NCI-H510A (cell line): ENCODE measurements at regions not wholly inside any gene's neighbourhood (a gene's known extent, or its start where the extent isn't known, plus 50 kb on each side); places are given as distances from the start of the nearest gene placed in this dataset.
"Not testable (repeated sequence)": the region's sequence is repeated elsewhere in the genome, so short reads cannot be mapped to it uniquely, and the experiment has no call there.

ENCODE experiments used
- DNase-seq: peaks from one replicate; lab custom pipeline; 2025; lab: John Stamatoyannopoulos, UW

GRCh38 chr4:148857973-148858534 lies 415.8 kb upstream of the NR3C2 start:
- DNase-seq, result no peak

- no peak for DNase-seq
These were observed 415.2 kb upstream of the NR3C2 start for GRCh38 chr4:148857239-148857972.

- no peak for DNase-seq
These were observed 412.0 kb upstream of the NR3C2 start for GRCh38 chr4:148854203-148854602.

GRCh38 chr4:148852092-148852699 lies 410.0 kb upstream of the NR3C2 start:
- no peak for DNase-seq

DNA sequence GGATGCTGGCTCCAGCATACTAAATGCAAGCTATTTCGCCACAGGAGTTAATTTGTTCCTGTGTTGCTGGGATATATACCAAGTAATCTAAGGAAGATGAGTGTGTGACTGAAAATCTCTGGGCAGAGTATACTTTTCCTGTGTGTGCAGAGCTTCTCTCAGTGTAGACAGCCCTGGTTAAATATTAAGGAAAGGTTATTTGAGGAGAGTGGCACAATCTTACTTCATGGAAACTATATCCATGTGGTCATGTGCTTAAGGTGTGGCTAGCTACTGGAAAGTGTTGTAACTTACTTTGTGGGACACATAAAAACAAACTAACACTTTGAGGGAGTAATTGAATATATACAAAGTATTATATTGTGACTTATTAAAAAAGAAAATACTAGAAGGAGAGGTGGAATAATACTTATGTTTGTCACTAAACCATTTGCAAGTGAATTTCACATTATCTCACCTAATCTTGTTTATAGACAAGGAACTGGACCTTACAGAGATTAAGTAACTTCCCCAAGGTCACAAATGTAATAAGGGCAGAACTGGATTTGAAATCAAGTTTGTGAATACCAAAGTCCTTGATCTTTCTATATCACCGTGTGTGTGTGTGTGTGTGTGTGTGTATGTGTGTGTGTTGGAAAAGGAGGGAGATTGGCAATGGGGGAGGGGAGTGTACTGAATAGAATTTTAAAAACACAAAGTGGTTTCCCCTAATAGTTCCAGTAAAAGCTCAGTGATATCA lies 408.2 kb upstream of the NR3C2 start:
- no peak for DNase-seq

- DNase-seq, result no peak
These were observed 407.4 kb upstream of the NR3C2 start for GRCh38 chr4:148849581-148849980.

DNA sequence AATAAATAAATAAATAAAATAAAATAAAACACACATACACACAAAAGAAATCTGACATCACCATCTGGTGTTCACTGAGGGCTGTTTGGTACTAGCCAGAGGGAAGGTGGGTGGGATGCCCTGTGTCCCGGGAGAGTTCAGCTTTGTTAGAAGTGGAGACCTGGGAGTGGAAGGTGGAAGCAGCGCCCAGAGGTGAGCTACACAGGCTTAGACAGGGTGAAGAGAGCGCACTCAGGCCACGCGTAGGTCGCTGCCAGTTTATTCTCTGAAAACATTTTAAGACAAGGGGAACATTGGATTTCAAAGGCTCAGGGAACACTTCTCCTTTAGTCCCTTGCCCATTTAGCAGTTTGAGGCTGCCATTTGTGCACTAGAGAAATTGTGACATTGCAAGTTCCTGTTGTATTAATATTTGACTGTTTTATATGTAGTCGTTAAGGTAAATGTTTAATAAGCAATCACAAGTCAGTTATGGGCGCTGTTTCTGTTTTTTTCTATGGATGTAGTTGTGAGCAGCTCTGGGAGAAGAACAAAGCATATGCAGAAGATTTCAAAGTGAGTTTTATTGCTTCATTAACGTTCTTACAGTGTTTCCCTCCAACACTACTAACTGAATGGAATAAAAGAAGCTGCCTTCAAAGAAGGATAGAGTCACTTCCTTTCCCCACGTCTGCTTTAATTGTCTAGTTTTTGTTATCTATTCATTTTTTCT lies 405.5 kb upstream of the NR3C2 start:
- DNase-seq, result no peak

DNA sequence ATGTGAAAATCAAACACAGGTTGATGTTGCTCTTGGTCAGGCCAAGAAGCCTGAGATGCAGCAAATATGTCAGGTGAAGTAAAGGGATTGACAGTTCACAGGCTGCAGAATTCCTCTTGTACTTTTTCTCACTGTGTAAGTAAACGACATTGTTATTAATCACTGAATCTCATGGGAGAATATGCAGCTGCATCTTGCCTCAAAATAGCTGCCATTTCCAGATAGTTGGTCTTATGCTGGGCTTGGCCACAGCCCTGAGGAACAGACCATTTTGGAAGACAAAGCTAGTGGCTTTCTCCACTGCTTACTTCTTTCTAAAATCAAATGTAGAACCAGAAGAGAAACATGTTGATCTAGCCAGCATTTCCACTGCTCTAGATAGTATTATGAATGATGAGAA lies 403.4 kb upstream of the NR3C2 start:
- no peak for DNase-seq

GRCh38 chr4:148843625-148844024 lies 401.4 kb upstream of the NR3C2 start:
- no peak for DNase-seq

GRCh38 chr4:148842843-148843242 lies 400.6 kb upstream of the NR3C2 start:
- no peak for DNase-seq

DNA sequence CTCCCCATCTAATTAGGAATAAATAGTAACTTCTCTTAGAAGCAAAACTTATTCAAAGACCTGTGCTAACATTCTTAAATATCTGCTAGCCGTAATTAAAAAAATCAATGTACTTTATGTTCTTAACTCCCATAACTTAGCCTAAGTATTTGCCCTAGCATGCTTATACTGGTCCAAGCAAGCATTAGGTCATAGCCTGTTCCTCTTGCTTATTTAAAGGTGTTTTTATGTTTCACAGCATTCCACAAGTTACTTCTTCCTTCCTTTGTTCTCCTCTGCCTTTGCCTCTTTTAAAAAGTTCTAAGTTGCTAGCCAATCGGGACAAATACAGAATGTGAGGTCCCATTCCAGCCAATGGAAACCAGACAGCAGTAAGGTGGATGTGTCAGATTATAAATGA lies 395.4 kb upstream of the NR3C2 start:
- DNase-seq, result not testable (repeated sequence)

DNA sequence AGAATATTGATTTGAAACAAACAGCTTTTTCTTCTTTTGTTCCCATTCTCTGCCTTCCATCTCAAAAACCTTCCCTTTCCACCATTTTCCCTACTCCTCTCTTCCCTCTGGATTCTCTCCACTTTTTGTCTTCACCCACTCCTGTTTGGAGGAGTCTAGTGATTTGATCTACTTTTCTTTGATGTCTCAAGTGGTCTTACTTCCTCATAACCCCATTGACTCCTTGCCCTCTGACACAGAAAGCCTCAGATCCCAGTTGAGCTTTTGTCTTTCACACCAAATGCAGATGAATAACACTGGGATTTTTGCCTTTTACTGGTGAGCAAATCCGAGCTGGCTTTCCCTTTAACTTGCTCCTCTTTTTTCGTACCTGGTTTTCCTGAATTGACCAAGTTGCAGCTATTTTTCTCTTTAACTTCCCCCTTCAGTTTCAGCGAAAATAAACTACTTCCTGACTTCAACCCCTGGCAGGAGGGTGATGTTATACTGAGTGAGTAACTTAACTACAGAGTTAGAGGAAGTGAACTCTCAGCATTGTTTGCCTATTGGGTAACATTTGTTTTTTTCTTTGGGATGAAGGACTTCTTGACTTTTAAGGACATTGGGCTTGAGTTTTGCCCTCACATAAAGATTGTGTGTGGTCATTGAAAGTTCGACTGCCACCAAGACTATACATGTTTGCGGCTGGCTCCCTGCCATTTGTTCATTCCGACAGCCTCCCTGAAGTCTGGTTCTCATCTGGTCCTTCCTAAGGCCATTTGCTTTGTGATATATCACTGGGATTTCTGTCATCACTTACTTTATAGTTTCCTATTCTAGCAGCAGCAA lies 392.8 kb upstream of the NR3C2 start:
- peak; percentile 0 for DNase-seq

DNA sequence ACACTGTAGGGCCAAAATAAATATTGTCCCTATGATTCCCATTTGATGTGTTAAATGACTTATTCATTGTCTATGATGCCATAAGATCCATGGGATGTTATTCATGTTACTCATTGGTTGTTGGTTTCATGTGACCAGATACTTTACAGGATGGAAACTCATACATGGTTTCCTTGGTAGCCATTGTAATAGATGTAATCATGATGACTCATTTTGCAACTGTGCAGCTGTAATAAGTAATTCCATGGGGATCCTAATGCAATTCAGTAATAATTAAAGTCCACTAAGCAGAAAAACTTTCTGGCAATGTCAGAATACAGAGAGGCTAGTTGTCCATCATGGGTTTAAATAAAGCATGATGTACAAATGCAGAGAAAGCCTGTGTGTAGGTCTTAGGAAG lies 389.7 kb upstream of the NR3C2 start:
- no peak for DNase-seq

DNA sequence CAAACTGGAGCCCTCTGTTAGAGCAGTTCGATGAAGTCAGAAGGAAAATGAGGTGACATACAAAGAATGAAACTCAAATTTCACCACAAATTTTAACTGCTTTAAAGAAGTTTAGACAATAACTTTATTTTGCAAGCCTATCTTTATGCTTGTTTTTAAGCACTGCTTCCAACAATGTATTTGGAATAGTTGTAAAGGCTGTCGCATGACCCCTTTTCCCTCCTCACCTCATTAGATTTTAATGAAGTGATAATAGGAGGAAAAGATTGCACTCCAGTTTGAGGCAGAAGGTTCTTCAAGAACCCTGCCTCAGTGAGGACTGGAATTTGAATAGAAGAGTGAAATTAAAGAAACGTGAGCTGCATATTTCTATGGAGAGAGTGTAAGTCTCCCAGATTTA lies 386.1 kb upstream of the NR3C2 start:
- DNase-seq, result no peak

- DNase-seq, result no peak
These were observed 385.6 kb upstream of the NR3C2 start for GRCh38 chr4:148827781-148828180.

- no peak for DNase-seq
These were observed 381.2 kb upstream of the NR3C2 start for GRCh38 chr4:148823419-148823769.

DNA sequence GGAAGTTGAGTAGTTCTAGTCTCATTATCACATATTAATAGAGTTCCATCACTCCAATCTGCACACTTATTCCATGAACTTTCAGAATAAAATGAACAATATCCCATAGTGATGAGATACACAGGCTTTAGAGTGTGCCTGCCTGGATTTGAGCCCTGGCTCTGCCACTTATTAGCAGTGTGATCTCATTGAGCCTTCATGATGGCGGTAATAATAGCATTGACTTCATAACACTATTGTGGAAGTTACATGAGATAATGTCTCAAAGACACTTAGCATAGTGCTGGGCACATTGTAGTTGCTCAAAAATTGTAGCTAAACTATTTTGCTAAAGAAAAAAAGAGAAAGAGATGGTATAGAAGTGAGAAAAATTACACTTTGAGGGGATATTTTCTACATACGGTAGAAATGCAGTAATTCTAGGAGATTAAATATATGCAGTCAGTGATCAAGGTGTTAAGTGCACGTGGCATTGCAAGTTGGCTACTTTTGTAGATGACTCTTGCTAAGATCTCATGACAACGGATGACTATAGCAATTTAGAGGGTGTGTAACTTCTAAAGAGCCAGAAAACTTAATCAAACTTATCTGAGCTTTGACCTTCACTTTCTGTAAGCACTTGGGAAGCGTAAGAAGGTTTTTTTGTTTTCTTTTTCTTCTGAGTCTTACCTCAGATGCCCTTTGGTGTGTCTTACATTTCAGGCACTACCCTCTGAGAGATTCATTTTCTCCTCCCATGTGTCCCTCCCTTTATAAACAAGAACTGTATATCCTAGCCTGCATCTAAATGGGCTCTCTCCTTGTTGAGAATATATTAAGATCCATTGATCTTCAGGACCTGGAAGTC lies 380.6 kb upstream of the NR3C2 start:
- DNase-seq, result no peak

- DNase-seq, result no peak
These were observed 371.8 kb upstream of the NR3C2 start for GRCh38 chr4:148814030-148814429.

DNA sequence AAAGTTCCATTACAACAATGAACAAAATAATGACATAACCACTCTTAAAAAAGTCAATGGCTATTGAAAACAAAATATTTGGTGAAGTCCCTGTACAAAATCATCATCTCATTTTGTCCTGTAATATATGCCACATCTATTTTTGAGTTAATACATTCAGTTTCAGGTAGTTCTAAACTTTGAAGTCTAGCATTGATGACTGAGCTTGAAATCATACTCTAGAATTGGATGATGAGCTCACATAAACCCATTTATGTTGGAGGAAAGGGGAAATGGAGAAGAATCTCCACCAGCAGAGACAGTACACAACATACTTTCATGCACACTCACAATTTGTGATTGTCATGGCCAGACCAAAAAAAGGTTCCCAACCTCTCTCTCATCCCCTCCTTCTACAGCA lies 371.1 kb upstream of the NR3C2 start:
- DNase-seq, result no peak

DNA sequence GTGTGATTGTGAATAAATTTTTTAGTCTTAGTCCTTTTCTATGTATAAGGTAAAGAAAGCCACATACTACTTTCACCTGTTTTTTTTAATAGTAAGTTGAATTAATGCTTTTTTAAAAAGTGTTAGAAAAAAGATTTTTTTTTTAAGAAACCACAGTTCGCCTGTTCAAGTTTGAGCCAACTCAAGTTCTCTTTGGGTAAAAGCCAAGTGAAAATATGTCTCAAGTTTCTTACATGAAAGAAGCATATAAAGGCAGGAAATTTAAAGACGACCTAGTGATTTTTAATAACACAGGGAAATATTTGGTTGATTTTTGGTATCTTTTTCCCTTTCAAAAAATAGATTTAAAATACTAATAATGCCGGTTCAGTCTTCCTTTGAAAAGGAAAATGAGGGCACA lies 369.9 kb upstream of the NR3C2 start:
- DNase-seq, result no peak

DNA sequence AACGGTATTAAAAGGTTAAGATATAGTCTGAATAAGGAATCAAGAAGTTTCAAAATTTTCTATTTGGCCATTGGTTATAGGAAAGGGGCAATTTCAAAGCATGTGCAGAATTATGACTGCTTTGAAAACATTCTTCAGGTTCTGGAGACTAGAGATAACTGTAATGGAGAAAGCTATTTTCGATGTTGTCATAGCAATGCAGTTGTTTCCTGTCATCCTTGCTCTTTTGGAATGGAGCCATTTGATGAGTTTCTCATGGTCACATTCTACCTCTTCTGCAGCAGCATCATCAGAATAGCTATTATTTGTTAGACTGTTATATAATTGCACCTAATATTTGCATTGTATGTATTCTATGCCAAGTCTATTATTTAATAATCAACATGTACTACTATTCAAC lies 368.2 kb upstream of the NR3C2 start:
- no peak for DNase-seq
